Nephron (organoid): ENCODE measurements at regions not wholly inside any gene's neighbourhood (a gene's known extent, or its start where the extent isn't known, plus 50 kb on each side); places are given as distances from the start of the nearest gene placed in this dataset.
A peak's percentile ranks its signal among the peaks of the same experiment; 100 is the strongest.

Source experiments
- H3K27ac Mint-ChIP-seq, 3 experiments: 2 replicates each; pipeline ENCODE4 v1.8.0; 2020; ENCODE audit warnings: mixed read lengths in 3 of 3, mild to moderate bottlenecking in 2 of 3, moderate library complexity in 1 of 3
- H3K27me3 Mint-ChIP-seq: 2 replicates; pipeline ENCODE4 v1.8.0; 2021; ENCODE audit warnings: low read depth, mild to moderate bottlenecking, moderate library complexity, mixed read lengths
- H3K36me3 Mint-ChIP-seq: 2 replicates; pipeline ENCODE4 v1.8.0; 2020; ENCODE audit warnings: low read depth, mixed read lengths
- H3K4me1 Mint-ChIP-seq: 2 replicates; pipeline ENCODE4 v1.8.0; 2020; ENCODE audit warnings: mixed read lengths
- H3K4me3 Mint-ChIP-seq, 3 experiments: 2 replicates each; pipeline ENCODE4 v1.8.0; 2020; ENCODE audit warnings: mild to moderate bottlenecking in 3 of 3, mixed read lengths in 3 of 3, moderate library complexity in 2 of 3
- H3K9me3 Mint-ChIP-seq: 2 replicates; pipeline ENCODE4 v1.8.0; 2020; ENCODE audit warnings: mixed read lengths
- CTCF ChIP-seq, 3 experiments: fragments of 200-600 bp; sonication (generic); IDR thresholded peaks; one replicate each; pipeline ENCODE4 v1.5.0; 2021; ENCODE audit warnings: antibody characterized with exemption in 3 of 3; ENCODE audit not compliant: unreplicated experiment in 3 of 3

- H3K4me3 Mint-ChIP-seq, result no peak overlapping the region
- no peaks in the 10 kb centered on the region for H3K9me3 Mint-ChIP-seq
- no peaks in the 10 kb centered on the region for H3K36me3 Mint-ChIP-seq
- no peaks in the 10 kb centered on the region for H3K4me1 Mint-ChIP-seq
- H3K27ac Mint-ChIP-seq, result no peak overlapping the region
- no peak for TF ChIP-seq CTCF (IDR thresholded peaks at IDR 0.05; ENCODE audit: unreplicated experiment in 3 of 3)
- H3K27me3 Mint-ChIP-seq, result no peaks in the 10 kb centered on the region
Measured at GRCh38 chr9:115998666-115999065, 154.9 kb upstream of the PAPPA start.

- no peaks in the 10 kb centered on the region for H3K27me3 Mint-ChIP-seq
- H3K4me1 Mint-ChIP-seq, result no peaks in the 10 kb centered on the region
- no peak overlapping the region for H3K27ac Mint-ChIP-seq
- no peak for TF ChIP-seq CTCF (IDR thresholded peaks at IDR 0.05; ENCODE audit: unreplicated experiment in 3 of 3)
- H3K36me3 Mint-ChIP-seq, result no peaks in the 10 kb centered on the region
- no peaks in the 10 kb centered on the region for H3K9me3 Mint-ChIP-seq
- H3K4me3 Mint-ChIP-seq, result no peak overlapping the region
Measured at GRCh38 chr9:115999498-115999897, 154.1 kb upstream of the PAPPA start.

DNA sequence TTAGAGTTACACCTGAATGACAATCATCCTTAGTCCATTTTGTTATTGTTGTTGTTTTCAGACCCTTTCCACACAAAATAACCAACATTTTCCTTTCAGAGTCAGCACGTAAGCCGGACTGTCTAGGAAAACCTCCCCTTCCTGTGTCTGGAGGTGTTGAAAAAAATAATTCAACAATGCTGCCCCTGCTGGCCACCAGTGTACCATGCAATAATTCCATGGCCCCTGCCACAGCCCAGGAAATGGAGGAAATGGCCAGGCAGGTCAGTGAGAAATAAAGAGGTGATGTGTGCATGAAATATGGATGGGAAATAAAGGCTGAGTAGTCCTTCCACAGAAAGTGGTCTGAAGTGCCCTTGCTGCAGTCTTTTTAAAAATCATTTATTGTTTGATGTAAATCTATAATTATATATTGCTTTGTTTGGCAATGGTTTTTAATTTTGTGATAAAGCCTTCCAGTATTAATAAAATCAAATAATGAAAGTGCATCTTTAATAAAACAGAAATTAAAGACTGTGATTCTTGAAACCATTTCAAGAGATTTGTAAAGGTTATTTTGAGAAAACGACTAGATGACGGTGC lies 152.8 kb upstream of the PAPPA start:
- no peak overlapping the region for H3K27ac Mint-ChIP-seq
- no peaks in the 10 kb centered on the region for H3K36me3 Mint-ChIP-seq
- H3K4me3 Mint-ChIP-seq, result no peak overlapping the region
- H3K27me3 Mint-ChIP-seq, result no peaks in the 10 kb centered on the region
- H3K4me1 Mint-ChIP-seq, result no peaks in the 10 kb centered on the region
- no peaks in the 10 kb centered on the region for H3K9me3 Mint-ChIP-seq
- TF ChIP-seq CTCF (IDR thresholded peaks at IDR 0.05; ENCODE audit: unreplicated experiment in 3 of 3), result peak in 2 of 3 experiments; percentile 22 to 49

GRCh38 chr9:116002181-116002580 lies 151.4 kb upstream of the PAPPA start:
- Mint-ChIP-seq H3K4me3 (no peak overlapping the region), H3K36me3 (no peaks in the 10 kb centered on the region), H3K9me3 (no peaks in the 10 kb centered on the region), H3K27me3 (no peaks in the 10 kb centered on the region), H3K27ac (no peak overlapping the region), H3K4me1 (no peaks in the 10 kb centered on the region)
- TF ChIP-seq CTCF (IDR thresholded peaks at IDR 0.05; ENCODE audit: unreplicated experiment in 3 of 3), result no peak

- H3K27ac Mint-ChIP-seq, result no peak overlapping the region
- no peaks in the 10 kb centered on the region for H3K9me3 Mint-ChIP-seq
- H3K27me3 Mint-ChIP-seq, result no peaks in the 10 kb centered on the region
- no peaks in the 10 kb centered on the region for H3K4me1 Mint-ChIP-seq
- H3K36me3 Mint-ChIP-seq, result no peaks in the 10 kb centered on the region
- no peak overlapping the region for H3K4me3 Mint-ChIP-seq
- no peak for TF ChIP-seq CTCF (IDR thresholded peaks at IDR 0.05; ENCODE audit: unreplicated experiment in 3 of 3)
Measured at GRCh38 chr9:116002624-116003023, 151.0 kb upstream of the PAPPA start.

GRCh38 chr9:116003397-116003796 lies 150.2 kb upstream of the PAPPA start:
- no peaks in the 10 kb centered on the region for H3K36me3 Mint-ChIP-seq
- no peak overlapping the region for H3K4me3 Mint-ChIP-seq
- H3K27me3 Mint-ChIP-seq, result no peaks in the 10 kb centered on the region
- no peaks in the 10 kb centered on the region for H3K9me3 Mint-ChIP-seq
- H3K4me1 Mint-ChIP-seq, result no peaks in the 10 kb centered on the region
- TF ChIP-seq CTCF (IDR thresholded peaks at IDR 0.05; ENCODE audit: unreplicated experiment in 3 of 3), result no peak
- no peak overlapping the region for H3K27ac Mint-ChIP-seq
